ENCODE measurements at regions not wholly inside any gene's neighbourhood (a gene's known extent, or its start where the extent isn't known, plus 50 kb on each side); places are given as distances from the start of the nearest gene placed in this dataset.

- no peak for DNase-seq
Measured at GRCh38 chr15:101124731-101125451, 127.0 kb downstream of the CHSY1 start.

- no peak for DNase-seq
Measured at GRCh38 chr15:101123222-101123910, 128.5 kb downstream of the CHSY1 start.

- no peak for DNase-seq
Measured at GRCh38 chr15:101122806-101123205, 129.0 kb downstream of the CHSY1 start.

- no peak for DNase-seq
Measured at GRCh38 chr15:101122266-101122665, 129.6 kb downstream of the CHSY1 start.

- DNase-seq = peak; percentile 73
Measured at GRCh38 chr15:101121511-101122090, 130.2 kb downstream of the CHSY1 start.

GRCh38 chr15:101120987-101121386, 130.9 kb downstream of the CHSY1 start:
- DNase-seq = peak; percentile 57

- no peak for DNase-seq
Measured at GRCh38 chr15:101120473-101120872, 131.4 kb downstream of the CHSY1 start.

All from femur (tissue), 1 donor.